Osteocyte (in vitro differentiated cells): ENCODE measurements at regions not wholly inside any gene's neighbourhood (a gene's known extent, or its start where the extent isn't known, plus 50 kb on each side); places are given as distances from the start of the nearest gene placed in this dataset.

Experiments
- DNase-seq: peaks from one replicate; pipeline ENCODE4 v3.0.0; 2021; ENCODE audit warnings: mixed read lengths; ENCODE audit not compliant: unreplicated experiment; ENCODE audit errors: extremely low spot score
- H3K27ac Mint-ChIP-seq: one replicate; pipeline ENCODE4 v1.8.0; 2021; ENCODE audit warnings: mild to moderate bottlenecking, mixed read lengths; ENCODE audit not compliant: unreplicated experiment
- H3K27me3 Mint-ChIP-seq: one replicate; pipeline ENCODE4 v1.8.0; 2021; ENCODE audit warnings: mixed read lengths; ENCODE audit not compliant: unreplicated experiment
- H3K36me3 Mint-ChIP-seq: one replicate; pipeline ENCODE4 v1.8.0; 2021; ENCODE audit warnings: mixed read lengths; ENCODE audit not compliant: unreplicated experiment
- H3K4me1 Mint-ChIP-seq: one replicate; pipeline ENCODE4 v1.8.0; 2021; ENCODE audit warnings: mixed read lengths; ENCODE audit not compliant: unreplicated experiment
- H3K4me3 Mint-ChIP-seq: one replicate; pipeline ENCODE4 v1.8.0; 2021; ENCODE audit warnings: mild to moderate bottlenecking, moderate library complexity, mixed read lengths; ENCODE audit not compliant: unreplicated experiment
- H3K9me3 Mint-ChIP-seq: one replicate; pipeline ENCODE4 v1.8.0; 2021; ENCODE audit warnings: mixed read lengths; ENCODE audit not compliant: unreplicated experiment
- CTCF ChIP-seq: fragments of 200-600 bp; sonication (generic); IDR thresholded peaks from 2 replicates; pipeline ENCODE4 v1.5.0; 2021; ENCODE audit warnings: antibody characterized with exemption, mild to moderate bottlenecking, moderate library complexity

- no peaks in the 10 kb centered on the region for H3K4me1 Mint-ChIP-seq
- H3K9me3 Mint-ChIP-seq, result no peaks in the 10 kb centered on the region
- no peak overlapping the region for H3K27ac Mint-ChIP-seq
- no peak overlapping the region for H3K4me3 Mint-ChIP-seq
- no peak for TF ChIP-seq CTCF
- no peaks in the 10 kb centered on the region for H3K27me3 Mint-ChIP-seq
- DNase-seq, result no peak
- no peaks in the 10 kb centered on the region for H3K36me3 Mint-ChIP-seq
Measured at GRCh38 chr6:99187429-99187828, 162.0 kb downstream of the FAXC start.

- Mint-ChIP-seq H3K4me3 (no peak overlapping the region), H3K4me1 (no peaks in the 10 kb centered on the region), H3K36me3 (no peaks in the 10 kb centered on the region), H3K27me3 (no peaks in the 10 kb centered on the region), H3K27ac (no peak overlapping the region), H3K9me3 (peaks cover 7% of the 10 kb centered on the region)
- no peak for DNase-seq
- no peak for TF ChIP-seq CTCF
Measured at GRCh38 chr6:99186417-99186816, 163.1 kb downstream of the FAXC start.

GRCh38 chr6:99185525-99185924, 163.9 kb downstream of the FAXC start:
- Mint-ChIP-seq H3K27me3 (no peaks in the 10 kb centered on the region), H3K9me3 (peaks cover 16% of the 10 kb centered on the region), H3K4me1 (no peaks in the 10 kb centered on the region), H3K36me3 (no peaks in the 10 kb centered on the region), H3K4me3 (no peak overlapping the region), H3K27ac (no peak overlapping the region)
- TF ChIP-seq CTCF, result no peak
- DNase-seq, result no peak

GRCh38 chr6:99184696-99185095, 164.8 kb downstream of the FAXC start:
- H3K36me3 Mint-ChIP-seq, result no peaks in the 10 kb centered on the region
- DNase-seq, result no peak
- peaks cover 22% of the 10 kb centered on the region for H3K9me3 Mint-ChIP-seq
- no peak overlapping the region for H3K4me3 Mint-ChIP-seq
- no peaks in the 10 kb centered on the region for H3K27me3 Mint-ChIP-seq
- no peak for TF ChIP-seq CTCF
- no peak overlapping the region for H3K27ac Mint-ChIP-seq
- no peaks in the 10 kb centered on the region for H3K4me1 Mint-ChIP-seq

- DNase-seq, result no peak
- no peak overlapping the region for H3K27ac Mint-ChIP-seq
- H3K9me3 Mint-ChIP-seq, result peaks cover 28% of the 10 kb centered on the region
- no peaks in the 10 kb centered on the region for H3K27me3 Mint-ChIP-seq
- no peaks in the 10 kb centered on the region for H3K4me1 Mint-ChIP-seq
- no peak overlapping the region for H3K4me3 Mint-ChIP-seq
- TF ChIP-seq CTCF, result no peak
- no peaks in the 10 kb centered on the region for H3K36me3 Mint-ChIP-seq
Measured at GRCh38 chr6:99183066-99183465, 166.4 kb downstream of the FAXC start.
